ENCODE measurements at regions not wholly inside any gene's neighbourhood (a gene's known extent, or its start where the extent isn't known, plus 50 kb on each side); places are given as distances from the start of the nearest gene placed in this dataset.

DNA sequence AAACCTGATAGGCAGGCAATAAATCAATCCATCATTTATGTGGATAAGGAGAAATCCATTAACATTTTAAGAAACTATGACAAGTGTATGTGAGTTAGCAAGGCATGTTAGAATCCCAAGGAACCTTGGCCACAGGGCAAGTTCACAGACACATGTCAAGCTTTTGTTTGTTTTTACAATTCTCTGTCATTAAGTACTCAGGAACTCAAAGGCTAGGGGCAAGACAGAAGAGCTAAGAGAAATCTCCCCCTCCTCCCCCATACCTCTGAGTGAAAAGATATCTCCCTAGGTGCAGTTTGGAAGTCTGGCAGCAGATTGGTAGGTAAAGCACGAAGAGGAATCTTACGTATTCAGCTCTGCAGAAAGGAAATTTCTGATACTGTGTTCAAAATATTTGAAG is 348.1 kb downstream of the IRS1 start:
- FAIRE-seq: no peak

DNA sequence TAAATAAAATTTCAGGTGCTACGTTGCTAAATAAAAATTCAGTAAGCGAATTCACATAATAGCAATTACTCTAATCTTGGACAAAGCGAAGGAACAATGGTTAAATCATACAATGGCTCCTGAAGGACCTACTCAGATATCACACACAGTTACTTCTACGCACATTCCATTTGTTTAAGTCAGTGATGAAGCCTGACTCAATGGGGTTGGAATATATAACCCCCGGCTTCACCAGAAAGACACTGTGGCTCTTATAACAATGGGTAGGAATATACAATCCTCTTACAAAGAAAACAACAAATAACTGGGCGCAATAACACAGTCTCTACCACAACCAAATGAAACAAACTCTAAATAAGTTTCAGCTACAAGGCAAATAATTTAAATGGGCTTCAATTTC is 349.5 kb downstream of the IRS1 start:
- no peak for DNase-seq (ENCODE audit: extremely low spot score, insufficient read length, low read depth)
- FAIRE-seq: no peak

More for the DNA sequence above, 348.1 kb downstream of the IRS1 start:
- no peak for DNase-seq (ENCODE audit: extremely low spot score, insufficient read length, low read depth)

DNA sequence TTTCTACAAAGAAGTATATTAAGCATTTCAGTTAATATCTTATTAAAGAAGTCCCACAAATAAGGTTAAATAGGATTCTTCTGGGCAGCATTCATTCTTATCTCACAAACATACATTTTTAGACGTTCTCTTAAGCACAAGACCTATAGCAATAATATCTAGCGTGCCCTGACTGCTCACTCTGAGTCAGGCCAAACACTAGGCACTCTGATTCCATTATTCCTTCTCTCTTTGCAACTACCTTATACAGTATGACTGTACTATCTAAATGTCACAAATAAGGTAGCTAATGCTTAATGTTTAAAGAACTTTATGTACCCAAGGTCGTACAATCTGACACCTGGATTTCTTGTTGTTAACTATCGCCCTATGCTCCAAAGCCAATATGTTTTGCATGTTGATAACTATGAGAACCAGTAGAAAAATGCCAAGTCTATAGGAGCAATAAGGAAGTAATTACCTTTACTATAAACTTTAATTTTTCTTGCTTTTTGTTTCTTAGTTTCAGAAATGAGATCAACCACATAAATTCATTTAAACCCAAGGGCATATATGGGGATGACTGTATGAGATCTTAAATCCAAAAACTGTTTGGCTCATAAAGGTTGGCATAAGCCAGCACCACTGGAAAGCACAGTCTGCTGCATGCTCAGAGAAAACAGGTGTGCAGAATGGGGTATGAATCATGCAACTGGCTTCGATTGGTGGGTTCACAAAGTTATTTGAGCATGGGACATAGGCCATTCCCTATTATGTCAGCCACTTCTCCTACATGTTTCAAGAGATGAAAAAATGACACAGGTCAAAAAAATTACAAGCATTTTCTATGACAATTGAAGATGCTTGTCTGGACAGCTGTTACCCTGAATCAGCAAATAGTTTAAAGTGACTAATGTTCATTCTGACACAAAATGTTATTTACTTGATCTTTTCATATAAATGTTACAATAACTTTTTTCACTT is 352.0 kb downstream of the IRS1 start:
- DNase-seq (ENCODE audit: extremely low spot score, insufficient read length, low read depth) (no peak), FAIRE-seq (no peak)

DNA sequence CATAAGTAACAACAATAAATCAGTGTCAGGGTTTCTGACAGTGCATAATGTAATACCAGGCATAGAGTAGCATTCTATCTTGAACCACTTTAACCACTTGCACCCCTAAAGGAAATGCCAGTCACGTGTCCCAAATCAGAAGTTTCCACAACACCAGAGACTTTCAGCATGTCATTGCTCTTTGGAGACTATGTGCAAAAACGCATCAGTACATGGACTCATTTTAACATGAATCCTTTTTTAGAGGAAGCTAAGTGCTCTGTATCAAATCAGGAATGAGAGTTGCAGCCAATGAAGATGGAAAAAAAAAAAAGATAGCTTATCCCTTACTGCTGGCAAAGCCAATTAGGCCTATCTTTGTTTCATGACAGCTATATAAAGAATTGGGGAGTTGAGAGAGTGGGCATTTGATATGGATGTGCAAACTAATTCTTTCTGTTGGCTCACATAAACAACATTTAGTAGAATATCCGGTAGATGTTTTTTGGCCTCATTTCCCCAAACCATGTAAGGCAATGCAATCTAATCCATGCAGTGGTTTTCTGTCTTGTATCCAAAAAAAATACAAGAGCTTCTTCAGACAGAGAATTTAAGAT is 353.1 kb downstream of the IRS1 start:
- no peak for FAIRE-seq
- no peak for DNase-seq (ENCODE audit: extremely low spot score, insufficient read length, low read depth)

DNA sequence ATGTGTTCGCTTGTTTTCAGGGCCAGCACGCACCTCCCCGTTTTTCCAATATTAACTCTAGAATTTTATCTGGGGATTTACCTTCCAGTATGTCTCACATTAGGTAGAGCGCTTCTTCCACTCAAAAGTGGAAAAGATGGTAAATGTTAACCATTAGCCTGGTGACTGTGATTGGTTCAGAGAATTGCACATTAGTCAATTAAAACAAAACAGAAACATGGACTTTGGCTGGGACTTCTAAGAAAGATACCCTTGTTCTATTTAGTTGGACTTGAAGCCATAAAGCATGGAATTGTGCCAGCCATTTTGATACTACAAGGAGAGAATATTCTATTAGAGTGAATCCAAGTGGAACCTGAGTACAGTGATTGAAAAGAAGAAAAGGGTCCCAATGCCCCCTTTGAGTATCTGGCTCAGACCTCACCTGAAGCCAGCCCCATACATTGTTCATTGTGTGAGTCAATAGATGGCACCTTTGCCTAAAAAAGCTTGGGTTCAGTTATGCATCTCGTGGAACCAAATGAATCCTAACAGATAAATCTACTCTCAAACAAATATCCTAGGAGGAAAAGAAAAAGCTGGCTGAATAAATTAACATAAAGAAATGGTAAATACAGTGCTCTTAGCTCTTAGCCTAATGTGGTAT is 354.3 kb downstream of the IRS1 start:
- DNase-seq (ENCODE audit: extremely low spot score, insufficient read length, low read depth) (no peak), FAIRE-seq (no peak)

DNA sequence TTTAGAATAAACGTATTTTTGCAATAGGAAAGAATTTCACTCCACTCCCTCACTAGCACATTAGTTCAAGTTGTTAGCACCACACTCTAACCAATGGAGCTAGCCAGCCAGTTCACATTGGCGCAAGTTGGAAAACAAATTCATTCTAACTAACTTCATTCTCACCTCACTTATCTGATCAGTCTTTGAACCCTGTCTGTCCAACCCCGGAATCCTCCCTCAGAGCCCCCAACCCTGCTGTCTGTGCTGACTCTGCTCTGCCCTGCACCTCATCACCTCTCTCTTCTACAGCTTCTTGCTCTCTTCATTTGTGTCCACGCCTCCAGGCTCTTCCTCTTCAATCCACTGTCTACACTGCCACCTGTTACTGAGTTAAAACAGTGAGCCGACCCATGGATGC is 356.5 kb downstream of the IRS1 start:
- no peak for FAIRE-seq
- no peak for DNase-seq (ENCODE audit: extremely low spot score, insufficient read length, low read depth)

DNA sequence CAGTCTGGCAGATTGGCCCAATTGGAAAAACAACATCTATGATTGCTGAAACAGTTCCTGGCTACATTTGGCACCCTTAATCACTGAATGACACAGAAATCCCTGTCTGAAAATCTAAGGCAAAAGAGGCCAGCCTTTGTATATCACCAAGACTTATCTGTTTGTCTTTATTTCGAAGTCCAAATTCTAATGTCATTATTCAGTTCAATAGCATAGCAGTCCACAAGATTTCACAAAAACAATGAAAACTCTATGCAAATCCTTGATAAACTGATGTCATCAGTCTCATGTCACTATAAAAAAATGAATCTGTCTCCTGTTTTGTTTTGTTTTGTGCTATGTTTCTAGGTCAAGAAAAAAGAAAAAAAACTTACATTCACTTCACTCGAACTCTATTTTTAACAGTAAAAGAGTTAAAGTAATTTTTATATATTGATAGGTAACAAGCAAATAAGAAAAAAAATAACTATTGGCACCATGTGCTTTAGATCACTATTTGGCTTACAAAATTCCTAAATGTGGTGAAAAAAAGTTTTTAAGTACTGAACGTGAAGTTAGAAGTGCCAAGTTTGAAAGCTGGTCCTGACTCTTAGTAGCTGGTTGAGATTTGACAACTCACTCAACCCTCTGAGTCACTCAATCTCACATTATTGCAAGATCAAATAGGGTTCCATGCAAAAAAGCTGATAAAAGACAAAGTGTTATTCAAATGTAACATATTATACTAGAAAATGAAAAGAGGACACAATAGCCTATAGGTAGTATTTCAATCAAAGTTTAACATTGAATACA is 359.3 kb downstream of the IRS1 start:
- FAIRE-seq (no peak), DNase-seq (ENCODE audit: extremely low spot score, insufficient read length, low read depth) (no peak)

DNA sequence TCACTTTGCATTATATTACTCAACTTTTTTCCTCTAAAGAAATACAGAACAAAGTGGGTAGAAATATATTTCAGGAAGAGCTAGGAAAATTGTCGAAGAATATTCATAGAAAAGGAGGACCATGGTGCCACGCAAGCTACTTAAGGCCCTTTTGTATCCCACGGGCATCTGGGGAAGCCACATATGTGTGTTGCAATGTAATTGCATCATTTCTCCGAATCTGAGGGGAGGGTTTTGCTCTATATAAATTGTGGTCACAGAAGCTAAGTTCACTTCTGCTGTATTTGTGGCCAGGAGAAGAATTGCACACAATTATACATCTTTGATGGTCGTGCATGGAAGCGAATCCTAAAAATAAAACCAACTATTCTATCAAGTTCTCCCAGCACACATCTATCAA is 360.3 kb downstream of the IRS1 start:
- DNase-seq (ENCODE audit: extremely low spot score, insufficient read length, low read depth): no peak
- FAIRE-seq: no peak

DNA sequence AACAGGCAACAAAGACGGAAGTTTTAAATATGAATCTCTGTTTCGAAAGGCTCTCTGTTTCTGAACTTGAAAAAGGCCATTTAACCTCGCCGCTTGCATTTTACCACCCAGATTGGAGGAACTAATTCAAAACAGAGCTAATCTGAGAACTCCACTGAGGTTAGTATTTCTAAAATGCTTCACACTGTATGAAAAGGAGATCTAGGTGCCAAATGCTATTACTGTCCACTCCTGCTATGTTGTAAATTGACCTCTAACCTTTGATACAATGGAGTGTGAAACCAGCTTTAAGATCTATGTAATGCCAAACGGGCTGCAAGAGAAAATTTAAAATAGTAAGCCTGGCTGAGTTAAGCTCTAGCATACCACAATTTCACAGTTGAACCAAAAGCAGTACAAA is 364.5 kb downstream of the IRS1 start:
- no peak for FAIRE-seq
- DNase-seq (ENCODE audit: extremely low spot score, insufficient read length, low read depth): no peak

DNA sequence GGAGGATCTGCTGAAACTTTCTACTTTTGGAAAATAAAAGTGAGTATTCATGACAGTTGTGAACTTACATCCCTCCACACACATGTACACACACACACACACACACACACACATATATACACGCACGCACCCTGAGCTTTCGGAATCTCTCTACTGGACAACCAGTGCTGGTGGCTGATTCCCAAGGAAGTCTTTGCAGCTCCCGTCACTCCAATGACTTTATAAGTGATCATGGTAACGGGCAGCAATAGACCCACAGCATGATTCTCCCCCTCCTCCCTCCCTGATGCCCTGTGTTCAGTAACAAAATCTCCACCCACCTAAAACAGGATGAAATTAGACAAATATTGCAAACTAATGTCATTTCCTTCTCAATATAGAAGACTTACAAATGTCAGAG is 364.9 kb downstream of the IRS1 start:
- no peak for DNase-seq (ENCODE audit: extremely low spot score, insufficient read length, low read depth)
- FAIRE-seq: no peak

DNA sequence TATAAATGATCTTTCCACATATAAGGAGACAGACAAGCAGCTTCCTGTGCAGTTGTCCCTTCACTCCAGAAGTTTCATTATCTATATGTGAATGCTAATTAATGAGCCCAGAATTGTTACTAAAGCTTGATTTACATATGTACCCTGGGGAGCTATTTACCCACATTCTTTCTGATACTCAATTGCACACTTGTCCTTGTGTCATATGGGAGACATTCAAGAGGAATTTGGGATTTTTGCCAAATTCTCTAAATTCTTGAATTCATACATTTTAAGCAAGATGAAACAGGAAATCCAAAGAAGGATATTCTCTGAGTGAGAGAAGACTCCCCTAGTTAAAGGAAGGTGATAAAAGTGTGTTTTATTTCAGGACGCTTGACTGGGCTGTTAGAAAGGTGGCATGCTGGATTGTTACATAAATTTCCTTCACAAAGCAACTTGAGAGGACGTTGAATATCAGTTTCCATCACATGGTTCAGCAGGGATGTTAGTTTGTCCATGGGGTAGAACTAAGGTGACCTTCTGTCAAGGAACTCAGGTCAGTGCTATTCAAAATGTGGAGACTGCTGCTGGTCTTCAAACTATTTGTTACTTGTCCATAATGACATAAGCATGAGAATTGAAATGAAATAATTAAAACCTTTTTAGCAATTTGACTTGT is 368.2 kb downstream of the IRS1 start:
- FAIRE-seq (no peak), DNase-seq (ENCODE audit: extremely low spot score, insufficient read length, low read depth) (no peak)

DNA sequence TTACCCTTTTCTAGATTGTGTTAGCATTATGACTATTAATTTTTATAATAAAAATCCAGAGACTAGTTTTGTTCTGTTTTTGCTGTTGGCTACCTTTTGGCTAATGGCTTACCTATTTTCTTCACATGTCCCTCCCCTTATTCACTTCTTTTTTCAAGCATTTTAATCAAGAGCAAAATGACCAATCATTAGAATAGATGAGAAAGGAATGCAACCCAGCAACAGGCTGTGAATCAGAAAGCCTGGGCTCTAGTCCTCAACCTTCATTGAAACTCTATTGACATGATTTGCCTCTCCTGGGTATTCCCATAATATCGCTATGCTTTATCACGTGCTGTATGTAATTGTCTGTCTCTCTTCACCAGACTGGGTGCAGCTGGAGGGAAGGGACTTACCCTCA is 370.1 kb downstream of the IRS1 start:
- DNase-seq (ENCODE audit: extremely low spot score, insufficient read length, low read depth): no peak
- FAIRE-seq: no peak

DNA sequence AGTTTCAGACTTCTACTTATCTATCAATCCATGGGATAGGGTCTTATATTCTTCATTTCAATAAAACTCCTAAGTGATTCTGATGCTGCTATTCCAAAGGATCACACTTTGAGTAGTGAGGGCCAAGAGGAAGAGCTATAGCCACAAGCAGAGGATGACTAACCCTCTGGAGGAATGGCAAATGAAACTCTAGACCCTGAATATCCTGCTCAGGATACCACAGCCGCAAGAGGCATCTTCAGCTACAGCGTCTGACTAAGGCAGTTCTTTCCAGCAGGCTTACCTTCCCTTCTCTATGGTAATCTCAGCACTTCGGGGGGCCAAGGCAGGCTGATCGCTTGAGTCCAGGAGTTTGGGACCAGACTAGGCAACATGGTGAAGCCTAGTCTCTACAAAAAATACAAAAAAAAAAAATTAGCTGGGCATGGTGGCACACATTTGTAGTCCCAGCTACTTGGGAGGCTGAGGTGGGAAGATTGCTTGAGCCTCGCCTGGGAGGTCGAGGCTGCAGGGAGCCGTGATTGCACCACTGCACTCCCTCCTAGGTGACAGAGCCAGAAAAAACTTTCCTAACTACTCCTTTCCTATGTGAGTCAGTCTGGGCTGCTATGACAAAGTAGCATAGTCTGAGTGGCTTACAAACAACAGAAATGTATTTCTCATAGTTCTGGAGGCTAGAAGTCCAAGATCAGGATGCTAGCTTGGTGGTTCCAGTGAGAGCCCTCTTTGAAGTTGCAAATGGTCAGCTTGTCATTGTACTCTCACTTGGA is 371.9 kb downstream of the IRS1 start:
- FAIRE-seq (no peak), DNase-seq (ENCODE audit: extremely low spot score, insufficient read length, low read depth) (no peak)

DNA sequence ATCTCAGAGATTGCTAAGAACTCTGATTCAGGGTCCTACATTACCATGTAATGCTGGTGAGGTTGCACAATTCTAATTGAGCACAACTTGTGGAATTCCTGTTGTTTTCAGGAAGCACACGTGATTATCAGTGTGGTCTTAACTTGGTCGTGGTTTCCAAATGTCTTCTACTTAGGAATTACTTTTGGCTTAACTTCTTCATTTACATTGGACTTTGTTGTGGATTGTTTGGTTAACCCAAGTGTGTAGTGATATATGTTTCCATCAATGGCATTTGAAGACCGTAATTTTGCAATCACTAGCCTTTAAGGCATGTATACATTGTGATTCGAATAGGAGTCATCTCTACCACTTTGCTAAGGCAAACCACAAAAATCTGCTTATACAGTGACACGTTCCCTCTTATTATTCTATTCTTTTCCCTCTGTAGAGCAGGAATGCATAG is 373.3 kb downstream of the IRS1 start:
- no peak for DNase-seq (ENCODE audit: extremely low spot score, insufficient read length, low read depth)
- no peak for FAIRE-seq

DNA sequence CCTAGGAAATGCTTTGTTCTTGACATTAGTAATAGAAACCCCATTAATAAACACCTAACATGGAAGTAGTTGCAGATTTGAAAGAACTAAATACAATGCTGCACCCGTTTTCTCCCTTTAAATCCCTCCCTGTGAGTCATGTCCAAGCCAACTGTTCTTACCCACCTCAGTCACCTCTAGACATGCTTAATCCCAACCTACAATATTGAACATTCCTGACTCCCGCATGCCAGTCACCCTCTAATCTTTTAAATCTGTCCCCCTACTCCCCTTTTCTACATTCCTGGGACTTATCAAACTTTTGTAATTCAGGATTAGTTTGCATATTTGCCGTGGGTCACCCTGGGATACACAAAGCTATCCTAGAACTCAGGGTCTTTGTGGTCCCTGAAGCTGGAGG is 374.6 kb downstream of the IRS1 start:
- DNase-seq (ENCODE audit: extremely low spot score, insufficient read length, low read depth) (no peak), FAIRE-seq (no peak)

DNA sequence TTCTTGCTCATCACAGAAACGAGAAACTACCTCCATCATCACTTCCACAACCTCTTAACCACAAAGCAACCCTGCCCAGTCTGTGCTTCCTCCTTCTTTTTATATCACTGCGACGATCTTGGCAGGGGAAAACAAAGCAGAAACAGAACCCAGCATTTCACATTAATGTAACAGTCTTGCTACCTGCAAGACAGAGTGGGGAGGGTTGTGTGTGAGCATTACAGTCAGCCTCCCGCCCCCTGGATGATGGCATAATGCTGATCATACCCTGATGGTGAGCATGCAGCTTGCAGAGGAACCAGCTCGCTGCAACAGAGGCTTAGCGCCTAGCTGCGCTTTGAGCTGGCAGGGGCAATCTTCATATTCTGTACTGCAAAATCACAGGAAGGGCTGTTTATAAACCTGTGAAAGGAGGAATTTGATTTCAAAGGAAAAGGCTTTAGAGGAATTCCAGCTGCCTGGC is 376.1 kb downstream of the IRS1 start:
- DNase-seq (ENCODE audit: extremely low spot score, insufficient read length, low read depth) (no peak), FAIRE-seq (no peak)

DNA sequence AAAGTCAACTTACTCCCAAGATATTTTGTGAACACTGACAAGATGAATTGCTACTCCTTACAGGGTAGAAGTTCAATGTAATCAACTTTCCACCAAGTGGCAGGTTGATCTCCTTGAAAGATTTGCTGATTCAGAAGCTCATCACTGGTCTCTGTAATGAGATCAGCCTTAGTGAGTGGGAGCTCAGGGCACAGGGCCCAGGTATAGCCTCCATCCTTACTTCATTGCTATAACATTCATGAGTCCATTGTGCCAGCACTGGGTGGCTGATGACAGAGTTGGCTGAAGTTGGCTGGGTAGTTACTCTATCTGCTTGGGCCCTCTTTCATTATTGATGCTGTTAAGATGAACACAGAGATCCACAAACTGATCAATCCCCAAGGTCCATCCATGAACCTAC is 379.0 kb downstream of the IRS1 start:
- DNase-seq (ENCODE audit: extremely low spot score, insufficient read length, low read depth) (no peak), FAIRE-seq (no peak)

DNA sequence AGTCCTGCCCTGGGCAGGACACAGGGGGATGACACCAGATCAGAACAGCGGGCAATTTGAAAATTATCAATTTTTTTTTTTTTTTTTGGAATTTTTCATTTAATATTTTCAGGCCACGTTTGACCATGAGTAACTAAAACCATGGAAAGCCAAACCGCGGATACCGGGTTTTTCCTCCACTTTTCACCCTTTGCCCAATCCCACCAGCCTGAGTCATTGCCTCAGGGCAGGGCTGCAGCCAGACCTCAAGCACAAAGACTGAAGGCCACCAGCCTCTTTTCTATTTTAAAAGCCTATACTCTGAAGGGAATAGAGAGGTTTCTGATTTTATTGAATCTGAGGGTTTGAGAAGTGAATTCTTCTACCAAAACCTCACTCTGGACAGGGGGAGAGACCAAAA is 381.1 kb downstream of the IRS1 start:
- no peak for DNase-seq (ENCODE audit: extremely low spot score, insufficient read length, low read depth)
- no peak for FAIRE-seq

DNA sequence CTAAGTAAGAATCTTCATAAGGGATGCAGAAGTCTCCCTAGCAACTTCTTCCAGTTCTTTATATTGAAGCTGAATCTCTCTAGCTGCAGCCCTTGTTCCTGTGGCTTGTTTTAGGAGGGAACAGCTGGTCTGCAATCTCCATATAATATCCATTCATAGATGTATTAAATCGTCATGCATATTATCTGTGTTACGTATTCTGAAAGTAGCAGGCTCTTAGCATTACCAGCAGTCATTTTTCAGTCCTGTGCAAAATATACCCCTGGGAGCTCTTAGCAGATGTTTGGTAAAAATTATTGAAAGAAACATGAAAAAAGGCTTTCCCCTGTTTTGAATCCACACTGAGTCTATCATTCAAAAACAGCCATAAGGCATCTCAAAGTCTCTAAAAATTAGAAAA is 385.3 kb downstream of the IRS1 start:
- no peak for FAIRE-seq
- DNase-seq (ENCODE audit: extremely low spot score, insufficient read length, low read depth): no peak
